Astrocyte of the spinal cord (primary cell): ENCODE measurements at regions not wholly inside any gene's neighbourhood (a gene's known extent, or its start where the extent isn't known, plus 50 kb on each side); places are given as distances from the start of the nearest gene placed in this dataset.

ENCODE experiments used
- DNase-seq: peaks from one replicate; pipeline ENCODE4 v3.0.0; 2011; ENCODE audit warnings: low read depth, low spot score
- H3K4me3 ChIP-seq: 2 replicates; pipeline ENCODE4 v1.5.1; 2011; ENCODE audit warnings: low read depth, mild to moderate bottlenecking, low read length, moderate library complexity
- in situ Hi-C: cut with HindIII; loops from 2 replicates; pipeline ENCODE4 v1.10.0; 2017; ENCODE audit warnings: low sequenced_read_pairs
- TF ChIP-seq, protein P1 (sequence below): IDR thresholded peaks from 2 replicates; pipeline ENCODE4 v1.5.1; 2012; ENCODE audit warnings: low read depth, mild to moderate bottlenecking, low read length, inconsistent platforms

DNA sequence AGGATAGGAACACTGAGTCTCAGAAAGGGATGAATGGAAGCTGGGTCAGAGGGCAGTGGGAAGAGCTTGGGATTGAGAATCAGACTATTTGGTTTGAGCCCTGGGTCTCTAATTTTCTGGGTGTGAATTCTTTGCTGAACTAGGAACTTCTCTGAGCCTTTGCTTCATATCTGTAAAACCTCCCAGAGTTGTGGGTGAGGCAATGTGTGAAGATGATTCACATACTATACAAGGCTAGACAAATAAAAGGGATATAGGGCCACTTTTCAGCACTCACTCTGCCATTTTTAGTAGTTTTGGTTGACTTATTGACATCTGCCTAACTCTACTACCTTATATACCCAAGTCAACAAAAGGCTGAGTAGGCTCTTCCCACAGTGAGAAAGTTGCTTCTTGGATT, 77.7 kb upstream of the JUN start:
- TF ChIP-seq, protein P1, sequence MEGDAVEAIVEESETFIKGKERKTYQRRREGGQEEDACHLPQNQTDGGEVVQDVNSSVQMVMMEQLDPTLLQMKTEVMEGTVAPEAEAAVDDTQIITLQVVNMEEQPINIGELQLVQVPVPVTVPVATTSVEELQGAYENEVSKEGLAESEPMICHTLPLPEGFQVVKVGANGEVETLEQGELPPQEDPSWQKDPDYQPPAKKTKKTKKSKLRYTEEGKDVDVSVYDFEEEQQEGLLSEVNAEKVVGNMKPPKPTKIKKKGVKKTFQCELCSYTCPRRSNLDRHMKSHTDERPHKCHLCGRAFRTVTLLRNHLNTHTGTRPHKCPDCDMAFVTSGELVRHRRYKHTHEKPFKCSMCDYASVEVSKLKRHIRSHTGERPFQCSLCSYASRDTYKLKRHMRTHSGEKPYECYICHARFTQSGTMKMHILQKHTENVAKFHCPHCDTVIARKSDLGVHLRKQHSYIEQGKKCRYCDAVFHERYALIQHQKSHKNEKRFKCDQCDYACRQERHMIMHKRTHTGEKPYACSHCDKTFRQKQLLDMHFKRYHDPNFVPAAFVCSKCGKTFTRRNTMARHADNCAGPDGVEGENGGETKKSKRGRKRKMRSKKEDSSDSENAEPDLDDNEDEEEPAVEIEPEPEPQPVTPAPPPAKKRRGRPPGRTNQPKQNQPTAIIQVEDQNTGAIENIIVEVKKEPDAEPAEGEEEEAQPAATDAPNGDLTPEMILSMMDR: no peak
- in situ Hi-C loops: no loop called here
- no peak overlapping the region for H3K4me3 ChIP-seq
- no peak for DNase-seq

DNA sequence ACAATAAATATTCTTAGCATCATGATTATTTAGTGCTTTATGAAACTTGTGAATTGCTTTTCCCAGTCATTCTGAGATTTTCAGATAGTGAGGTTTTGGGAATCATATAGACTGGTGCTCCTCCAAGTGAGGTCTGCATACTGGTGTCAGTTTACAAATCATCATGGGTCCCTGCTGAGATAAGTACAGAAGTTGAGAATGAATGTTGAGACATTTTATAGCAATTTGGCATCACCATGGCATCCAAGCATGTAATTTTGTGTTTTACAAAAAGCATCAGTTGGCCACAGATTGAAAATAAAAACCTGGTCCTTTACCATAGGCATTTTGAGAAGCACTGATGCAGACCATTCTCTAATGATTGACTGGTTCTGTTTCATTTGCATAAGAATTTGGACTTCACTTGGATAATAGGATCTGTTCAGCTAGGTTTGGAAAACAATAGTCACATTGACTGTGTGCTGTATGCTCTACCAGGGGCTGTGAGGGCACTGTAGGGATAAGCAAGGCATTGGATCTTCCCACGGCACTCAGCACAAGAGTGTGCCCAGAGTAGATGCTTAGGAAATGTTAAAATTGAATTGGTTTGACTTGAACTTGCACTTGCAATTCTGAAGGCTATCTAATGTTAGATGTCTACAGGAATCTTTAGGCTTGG, 79.0 kb upstream of the JUN start:
- no peak overlapping the region for H3K4me3 ChIP-seq
- no peak for DNase-seq
- TF ChIP-seq, protein P1: no peak
- in situ Hi-C loops: no loop called here

DNA sequence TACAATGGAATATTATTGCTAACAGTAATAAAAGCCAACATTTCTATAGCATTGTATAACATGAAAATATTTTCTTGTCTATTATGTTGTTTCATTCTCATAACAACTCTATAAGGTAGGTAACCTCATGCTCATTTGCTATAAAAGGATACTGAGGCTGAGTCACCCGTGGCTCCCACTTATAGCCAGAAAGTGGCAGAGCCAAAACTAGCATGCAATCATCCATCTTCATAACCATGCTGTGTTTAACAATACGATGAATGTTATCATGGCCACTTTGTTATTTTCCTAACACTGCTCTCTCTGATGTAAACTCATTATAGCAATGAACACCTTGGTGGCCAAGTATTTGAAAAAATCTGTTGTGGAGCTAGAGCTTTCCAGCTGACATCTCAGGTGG, 80.8 kb upstream of the JUN start:
- no peak for DNase-seq
- in situ Hi-C loops: no loop called here
- TF ChIP-seq, protein P1: no peak

DNA sequence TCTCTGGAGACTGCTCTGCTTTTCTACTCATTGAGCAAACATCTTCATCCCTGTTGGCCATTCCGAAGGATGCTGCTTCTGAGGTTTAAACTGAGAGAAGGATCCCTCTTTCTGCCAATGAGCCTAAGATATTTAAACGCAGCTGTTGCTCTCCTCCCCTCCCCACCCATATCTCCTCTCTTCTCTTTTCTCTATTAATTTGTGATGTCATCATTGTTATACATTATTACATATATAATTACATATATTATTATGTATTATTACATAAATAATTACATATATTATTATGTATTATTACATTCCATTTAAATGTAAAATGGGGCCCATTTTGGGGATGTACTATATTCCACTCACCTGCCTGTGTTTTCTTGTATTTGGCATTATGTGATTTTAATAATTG, 82.7 kb upstream of the JUN start:
- DNase-seq: no peak
- TF ChIP-seq, protein P1: no peak
- in situ Hi-C loops: no loop called here
- H3K4me3 ChIP-seq: no peak overlapping the region

More for the DNA sequence above, 80.8 kb upstream of the JUN start:
- no peak overlapping the region for H3K4me3 ChIP-seq

DNA sequence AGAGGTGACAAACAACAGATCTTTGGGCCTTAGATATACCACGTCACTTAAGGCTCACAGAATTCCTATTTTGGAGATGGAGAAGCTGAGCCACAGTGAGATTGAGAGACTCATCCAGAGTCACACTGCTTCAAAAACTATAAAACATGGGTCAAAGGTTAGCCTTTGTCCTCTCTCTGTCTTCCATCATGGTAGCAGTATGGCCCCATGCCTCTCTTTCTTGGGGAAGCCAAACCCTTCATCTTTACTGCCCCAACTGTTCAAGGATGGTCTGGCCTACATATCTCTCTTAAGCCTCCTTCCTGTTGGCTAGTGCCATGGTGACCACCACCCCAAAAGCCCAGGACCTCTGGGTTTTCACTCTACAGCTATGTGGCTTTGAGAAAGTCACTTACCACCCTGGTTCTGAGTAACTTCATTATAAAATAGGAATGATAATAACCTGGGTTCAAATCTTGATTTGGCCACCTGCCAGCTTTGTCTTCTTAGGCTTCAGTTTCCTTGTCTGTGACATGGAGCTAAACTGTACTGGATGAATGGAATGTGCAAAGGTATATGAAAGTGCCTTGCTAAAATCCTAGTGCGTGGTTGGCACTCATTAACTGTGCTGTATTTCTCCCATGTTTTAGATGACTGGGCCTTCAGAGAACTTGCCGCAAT, 85.9 kb upstream of the JUN start:
- in situ Hi-C loops: no loop called here
- no peak for DNase-seq
- no peak overlapping the region for H3K4me3 ChIP-seq
- TF ChIP-seq, protein P1: no peak

DNA sequence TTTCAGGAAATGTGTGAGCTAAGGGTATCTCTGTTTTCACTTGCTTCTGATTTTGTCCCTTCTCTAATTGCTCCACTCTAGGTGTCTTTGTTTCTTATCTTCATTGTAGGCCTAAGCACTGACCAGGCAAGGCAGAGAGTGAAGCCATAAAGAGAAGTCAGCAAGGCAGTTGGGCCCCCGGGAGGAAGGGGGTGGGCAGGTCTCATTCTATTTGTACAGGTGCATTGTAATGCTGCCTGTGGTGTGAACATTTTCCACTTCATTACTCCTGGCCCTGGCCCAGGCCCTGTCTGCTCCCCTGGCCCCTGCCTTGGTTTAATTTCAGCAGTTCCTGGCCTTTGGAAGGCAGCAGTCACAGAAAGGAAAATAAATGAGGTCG, 86.4 kb upstream of the JUN start:
- DNase-seq: peak; percentile 65
- H3K4me3 ChIP-seq: no peak overlapping the region
- TF ChIP-seq, protein P1: no peak
- in situ Hi-C loops: no loop called here
